ENCODE measurements at regions not wholly inside any gene's neighbourhood (a gene's known extent, or its start where the extent isn't known, plus 50 kb on each side); places are given as distances from the start of the nearest gene placed in this dataset.

DNA sequence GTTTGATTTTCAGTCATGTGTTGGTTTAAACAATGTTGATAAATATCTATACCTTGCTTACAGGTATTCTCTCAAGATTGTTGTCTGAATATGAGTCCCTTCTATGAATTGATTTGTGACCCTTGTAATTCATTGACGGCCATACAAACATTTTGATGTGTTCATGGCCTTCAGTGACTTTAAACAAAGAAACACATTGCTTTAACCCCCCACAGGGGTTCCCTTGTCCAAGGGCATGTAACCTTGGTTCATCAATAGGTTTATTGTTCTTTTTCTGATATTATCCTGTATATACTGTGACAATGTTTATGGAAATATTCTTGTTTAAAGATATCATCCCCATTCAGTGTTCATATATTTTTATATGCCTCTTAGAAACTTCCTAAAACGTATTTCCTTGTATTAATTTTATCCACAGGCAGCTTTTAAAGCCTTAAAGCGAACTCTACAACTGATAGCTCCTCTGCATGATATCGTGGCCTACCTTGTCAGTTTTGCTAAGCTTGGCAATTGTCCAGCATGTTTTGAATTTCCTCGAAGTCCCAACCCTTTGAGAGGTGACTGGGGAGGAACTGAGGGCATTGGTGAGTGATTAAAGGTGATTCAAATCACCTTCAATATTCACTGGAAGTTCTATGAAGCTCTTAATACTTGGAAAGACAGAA is 87.0 kb downstream of the CD164 start:
- DNase-seq, result no peak

DNA sequence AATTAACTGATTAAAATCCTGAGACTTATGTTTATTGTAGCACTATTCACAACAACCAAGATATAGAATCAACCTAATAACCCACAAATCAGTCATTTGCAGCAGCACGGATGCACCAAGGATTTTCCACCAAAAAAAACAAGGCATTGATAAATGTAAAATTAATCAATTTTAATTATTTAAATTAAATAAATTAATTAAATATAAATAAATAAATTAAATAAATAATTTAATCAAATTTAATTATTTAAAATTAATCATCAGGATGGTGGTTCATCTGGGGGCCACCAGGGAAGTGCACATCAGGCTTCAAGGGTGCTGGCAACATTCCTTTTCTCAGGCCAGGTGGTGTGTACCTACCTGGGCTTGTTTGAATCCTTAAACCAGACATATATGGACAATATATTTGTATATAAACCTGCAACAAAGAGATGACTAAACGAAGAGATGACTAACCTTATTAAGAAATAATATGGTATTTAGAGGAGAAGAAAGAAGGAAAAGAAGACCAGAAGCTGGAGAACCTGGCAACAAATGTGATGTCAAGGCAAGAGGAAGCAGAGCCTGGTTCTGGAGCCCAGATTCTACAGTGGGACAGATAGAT is 89.2 kb downstream of the CD164 start:
- no peak for DNase-seq

DNA sequence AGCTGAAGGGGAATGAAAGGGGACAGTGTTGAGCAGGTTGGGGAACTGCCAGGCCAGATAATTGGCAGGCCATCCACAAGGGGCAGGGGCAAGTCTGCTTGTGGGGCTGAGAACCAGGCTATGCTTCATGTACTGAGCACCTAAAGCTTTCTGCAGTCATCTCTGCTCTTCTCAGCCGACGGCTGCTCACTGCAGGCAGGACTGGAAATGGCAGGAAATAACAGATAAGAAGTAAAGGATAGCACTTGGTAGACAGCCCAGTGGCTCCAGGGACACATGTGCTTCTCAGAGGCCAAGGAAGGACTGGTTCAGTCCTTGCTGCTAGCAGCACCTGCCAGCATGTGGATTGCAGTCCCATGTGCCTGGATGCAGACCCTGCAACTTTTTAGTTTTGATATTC is 89.8 kb downstream of the CD164 start:
- no peak for DNase-seq

DNA sequence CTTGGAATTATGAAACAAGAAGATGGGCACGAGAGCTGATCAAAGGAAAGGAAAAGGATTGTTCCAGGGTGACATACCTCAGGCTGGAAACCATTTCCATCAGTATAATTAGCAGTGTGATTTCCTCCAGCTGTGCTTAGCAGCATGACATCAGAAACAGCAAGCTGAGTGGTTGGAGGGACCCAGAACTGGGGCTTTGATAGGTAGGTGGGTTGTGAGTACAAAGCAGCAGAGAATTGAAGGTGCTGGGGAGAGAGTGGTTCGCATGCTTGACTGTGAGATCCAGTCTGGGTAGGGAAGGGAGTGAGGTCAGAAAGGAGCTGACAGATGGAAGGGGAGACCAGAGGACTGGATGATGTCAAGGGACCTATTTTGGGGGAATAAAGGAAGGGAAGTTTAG is 90.4 kb downstream of the CD164 start:
- no peak for DNase-seq

DNA sequence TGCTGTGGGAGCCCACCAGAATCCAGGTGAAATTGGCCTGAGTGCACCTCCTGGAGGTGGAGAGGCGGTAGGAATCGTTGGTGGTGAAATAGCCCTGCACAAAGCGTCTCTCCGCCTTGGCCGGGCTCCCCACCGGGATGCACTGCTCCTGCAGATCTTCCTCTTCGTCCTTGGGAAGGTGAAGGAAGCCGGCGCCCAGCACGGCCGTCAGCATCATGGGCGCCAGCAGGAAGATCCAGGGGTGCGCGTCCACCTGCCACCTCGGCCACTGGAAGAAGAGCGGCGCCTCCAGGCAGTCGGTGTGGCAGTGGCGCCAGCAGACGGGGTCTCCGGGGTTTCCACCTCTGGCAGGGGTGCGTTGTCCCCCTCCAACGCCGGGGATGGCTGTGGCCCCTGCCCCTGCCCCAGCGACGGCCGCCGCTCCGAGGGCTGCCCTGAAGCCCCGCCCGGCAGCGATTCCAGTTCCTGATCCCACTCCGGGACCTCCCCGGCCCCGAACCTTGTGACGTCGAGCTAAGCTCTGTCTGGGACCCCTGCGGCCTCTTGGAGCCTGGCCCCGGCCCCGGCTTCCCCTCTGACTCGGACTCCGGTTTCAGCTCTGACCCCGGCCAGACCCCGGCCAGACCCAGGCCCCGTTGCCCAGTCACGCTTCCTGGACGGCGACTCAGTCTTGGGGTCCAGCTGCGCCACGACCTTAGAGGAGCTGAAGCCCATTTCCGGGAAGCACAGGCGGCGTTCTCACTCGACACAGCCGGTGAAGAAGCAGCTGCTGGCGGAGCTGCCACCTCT is 91.9 kb downstream of the CD164 start:
- no peak for DNase-seq

DNA sequence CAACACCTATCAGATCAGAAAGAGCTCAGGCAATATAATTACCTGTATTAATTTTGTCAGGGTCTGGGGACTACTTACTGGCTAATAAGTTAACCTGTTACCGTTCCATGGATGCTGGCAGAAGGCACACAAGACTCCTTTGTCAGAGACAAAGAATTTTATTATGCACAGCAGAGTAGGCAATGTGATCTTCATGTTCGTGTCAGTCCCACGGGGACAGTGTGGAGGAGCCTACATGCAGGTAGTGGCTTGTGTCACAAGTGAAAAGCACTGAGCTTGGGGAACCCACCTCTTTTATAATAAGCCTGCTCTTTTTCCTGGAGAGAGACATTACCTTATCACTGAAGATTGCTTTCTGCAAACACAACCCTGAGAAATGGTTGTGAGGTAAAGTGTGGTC is 96.9 kb downstream of the CD164 start:
- no peak for DNase-seq

DNA sequence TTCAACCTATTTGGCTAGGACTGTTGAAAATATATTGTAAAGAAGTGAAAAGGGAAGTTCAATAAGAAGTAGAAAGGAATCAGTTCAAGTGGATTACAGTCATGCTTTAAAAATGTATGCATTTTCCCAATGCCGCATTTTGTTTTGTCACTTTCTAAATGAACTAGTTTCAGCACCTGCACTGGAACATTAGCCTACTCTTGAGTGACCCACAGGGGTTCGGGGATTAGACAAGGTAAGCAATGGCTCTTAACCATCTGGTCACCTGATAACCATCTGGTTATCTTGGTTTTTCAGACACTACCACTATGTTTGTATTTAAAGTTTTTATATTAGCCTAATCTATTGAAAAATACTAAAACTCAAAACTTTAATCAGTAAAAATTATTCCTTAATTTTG is 97.6 kb downstream of the CD164 start:
- no peak for DNase-seq

DNA sequence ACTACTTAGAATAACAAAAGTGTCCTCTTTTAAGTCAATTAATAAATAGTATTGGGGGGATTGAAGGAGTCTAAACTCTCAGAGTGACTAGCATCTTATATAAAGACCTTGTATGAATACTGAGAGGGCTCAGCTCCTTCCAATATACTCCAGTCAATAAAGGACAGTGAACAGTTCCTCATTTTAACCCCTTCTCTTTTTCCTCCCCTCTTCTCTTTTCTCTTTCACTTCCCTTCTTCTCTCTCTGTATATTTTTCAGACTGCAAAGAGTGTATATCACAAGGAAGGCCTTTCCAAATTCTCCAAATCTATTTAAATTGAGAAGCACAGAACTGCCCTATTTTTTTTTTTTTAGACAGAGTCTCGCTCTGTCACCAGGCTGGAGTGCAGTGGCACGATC is 99.5 kb downstream of the CD164 start:
- DNase-seq, result no peak

DNA sequence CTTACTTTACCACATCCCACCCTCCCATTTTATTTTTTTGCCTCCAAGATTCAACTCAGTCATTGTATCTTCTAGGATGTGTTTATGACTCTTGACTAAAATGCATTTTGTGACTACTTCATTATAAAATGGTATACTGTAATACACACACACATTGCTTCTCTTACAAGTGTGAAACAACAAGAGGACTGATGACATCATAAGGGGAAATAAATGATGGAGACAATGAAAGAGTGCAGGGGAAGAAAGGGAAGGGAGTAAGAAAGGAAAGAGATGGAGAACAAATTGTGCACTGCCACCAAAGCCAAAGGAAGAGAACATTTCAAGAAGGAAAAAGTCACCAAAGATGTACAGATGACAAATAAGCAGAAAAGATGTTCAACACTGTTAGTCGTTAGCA is 102.6 kb downstream of the CD164 start:
- DNase-seq, result no peak

DNA sequence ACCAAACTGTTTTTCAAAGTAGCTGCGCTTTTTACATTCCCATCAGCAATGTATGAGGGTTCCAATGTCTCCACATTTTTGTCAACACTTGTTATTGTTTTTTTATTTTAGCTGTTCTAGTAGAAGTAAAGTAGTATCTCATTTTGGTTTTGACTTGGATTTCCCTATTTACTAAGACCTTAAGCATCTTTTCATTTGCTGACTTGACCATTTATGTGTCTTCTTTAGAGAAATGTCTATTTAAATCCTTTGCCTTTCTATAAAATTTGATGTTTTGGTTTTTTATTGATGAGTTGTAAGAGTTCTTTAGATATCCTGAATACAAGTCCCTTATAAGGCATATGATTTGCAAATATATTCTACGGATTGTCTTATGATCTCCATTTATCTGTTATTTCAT is 110.6 kb downstream of the CD164 start:
- DNase-seq, result no peak

DNA sequence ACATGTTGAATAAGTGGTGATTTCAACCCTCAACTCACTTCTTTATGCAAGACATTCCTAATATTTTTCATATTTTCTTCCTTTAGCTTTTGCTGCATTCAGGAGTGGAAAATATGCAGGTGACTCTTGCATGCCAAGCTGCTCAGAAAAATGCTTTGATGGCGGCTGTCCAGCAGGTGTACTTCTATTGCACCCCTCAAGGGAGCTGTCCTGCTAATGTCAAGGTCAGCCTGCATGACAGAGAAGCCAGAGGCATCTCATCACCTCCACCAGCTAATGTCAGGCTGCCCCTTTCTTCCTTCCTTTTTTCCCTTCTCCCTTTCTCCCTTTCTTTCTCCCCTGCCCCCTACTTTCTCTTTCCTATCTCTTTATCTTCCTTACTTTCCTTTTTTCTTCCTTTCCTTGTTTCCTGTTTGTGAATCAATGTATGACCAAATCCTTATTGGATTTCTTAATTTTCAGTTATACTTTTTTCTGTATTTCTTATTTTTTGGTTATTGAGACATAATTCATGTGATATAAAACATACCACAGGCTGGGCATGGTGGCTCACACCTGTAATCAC is 112.2 kb downstream of the CD164 start:
- no peak for DNase-seq

DNA sequence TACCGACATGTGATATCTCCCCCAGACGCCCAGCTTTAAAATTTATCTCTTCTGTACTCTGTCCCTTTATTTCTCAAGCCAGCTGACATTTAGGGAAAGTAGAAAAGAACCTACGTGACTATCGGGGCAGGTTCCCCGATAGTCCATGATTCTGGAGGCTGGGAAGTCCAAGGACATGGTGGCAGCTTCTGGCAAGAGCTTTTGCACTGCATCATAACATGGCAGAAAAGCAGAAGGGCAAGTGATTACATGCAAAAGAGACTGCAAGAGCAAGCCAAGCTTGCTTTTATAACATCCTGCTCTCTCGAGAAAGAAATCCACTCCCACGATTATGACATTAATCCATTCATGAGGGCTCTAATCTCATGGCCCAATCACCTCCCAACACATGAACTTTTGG is 113.2 kb downstream of the CD164 start:
- DNase-seq, result no peak

DNA sequence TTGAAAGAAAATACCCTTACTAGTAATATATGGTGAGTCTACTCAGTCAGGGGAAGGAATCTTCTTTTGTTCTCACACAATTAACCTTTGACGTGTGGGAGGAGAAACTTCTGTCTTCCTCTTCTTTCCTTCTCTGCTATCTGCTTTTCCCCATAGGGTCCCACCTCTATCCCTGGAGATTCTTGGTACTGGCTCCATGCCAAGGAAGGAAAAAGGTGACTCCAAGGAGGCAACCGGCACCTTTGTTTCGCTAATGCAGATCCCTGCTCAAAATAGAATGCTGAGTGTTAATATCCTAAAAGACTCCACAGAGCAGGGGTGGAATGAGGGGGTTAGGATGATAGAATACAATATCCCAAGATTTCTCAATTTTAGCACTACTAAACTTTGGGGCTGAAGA is 116.7 kb downstream of the CD164 start:
- no peak for DNase-seq

DNA sequence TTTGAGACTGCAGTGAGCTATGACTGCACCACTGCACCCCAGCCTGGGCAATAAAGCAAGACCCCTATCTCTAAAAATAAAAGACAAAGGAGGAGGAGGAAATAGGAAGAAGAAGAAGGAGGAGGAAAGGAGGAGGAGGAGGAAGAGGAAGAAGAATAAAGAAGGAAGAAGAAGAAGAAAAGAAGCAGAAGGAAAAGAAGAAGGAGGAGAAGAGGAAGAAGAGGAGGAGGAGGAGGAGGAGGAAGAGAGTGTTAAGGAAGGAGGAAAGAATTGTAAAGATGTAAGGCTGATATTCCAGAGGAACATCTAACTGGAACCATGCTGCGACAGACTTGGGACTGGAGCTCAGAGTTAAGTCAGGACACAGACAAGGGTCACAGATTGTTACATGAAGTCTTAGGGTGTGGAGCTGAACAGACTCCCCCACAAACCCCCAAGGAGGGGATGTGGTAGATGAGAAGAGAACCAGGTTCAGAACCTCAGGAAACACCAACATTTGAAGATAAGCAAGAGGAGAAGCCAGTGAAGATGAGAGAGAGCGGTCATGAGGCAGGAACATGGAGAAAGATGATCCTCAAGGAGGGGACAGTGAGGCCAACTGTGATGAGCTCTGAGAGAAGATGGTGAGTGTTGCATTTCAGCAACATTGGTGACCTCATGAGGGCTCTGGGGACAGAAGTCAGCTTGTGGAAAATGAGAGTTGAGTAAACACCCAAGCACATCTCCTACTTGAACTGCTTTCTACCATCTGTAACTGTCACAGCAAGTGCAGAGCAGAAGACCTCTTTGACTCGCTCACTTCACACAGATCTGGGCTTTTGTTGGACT is 118.2 kb downstream of the CD164 start:
- DNase-seq, result no peak

DNA sequence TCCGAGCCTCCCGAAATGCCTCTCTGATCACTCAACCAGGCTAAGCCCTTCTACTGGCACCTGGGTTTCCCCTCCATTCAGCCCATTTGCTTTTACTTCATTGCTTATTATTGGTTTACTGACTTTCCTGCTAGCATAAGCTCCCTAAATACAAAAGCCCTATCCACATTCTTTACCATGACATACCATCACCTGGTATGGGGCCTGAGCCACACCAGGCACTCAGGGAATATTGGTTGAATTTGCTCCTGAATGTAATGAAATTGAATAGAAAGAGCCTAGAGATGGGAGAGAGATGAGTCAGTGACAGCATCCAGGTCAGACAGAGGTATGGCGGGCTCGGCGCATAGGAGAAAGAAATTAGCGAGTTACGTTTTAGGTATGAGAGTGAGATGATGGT is 120.0 kb downstream of the CD164 start:
- DNase-seq, result no peak

DNA sequence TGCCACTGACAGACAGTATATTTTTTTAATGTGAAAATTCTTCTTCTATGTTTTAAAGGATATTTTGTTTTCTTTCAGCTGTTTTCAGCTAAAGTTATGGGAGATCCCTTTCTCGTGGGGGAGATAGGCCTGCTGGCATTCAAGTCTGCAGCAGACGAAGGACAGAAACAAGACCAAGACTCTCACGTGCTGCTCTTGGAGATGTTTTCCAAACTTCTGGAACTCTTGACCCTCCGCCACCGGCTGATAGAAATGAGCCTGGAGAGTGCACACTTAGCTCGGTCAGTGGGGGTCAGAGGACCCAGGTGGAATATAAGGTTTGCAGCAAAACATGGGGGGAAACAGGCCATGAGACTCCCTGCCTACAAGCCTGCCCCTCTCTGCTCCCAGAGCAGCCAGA is 120.5 kb downstream of the CD164 start:
- DNase-seq, result no peak

DNA sequence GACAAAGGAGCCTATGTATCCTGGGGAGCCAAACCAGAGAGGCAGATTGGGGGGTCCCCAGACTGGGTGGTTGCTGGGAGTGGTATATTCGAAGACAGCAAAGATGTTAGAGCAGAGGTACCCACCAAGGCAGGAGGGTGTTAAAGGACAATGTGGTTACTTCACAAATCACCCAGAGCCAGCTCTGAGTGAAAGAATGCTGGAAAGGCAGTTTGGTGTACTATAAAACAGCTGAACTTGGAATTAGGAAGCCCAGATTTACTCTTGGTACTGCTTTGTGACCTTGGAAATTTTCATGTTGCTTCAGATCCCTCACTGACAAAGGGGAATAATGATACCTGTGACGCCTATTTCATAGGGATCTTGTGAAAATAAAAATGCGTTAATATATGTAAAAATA is 121.6 kb downstream of the CD164 start:
- no peak for DNase-seq

DNA sequence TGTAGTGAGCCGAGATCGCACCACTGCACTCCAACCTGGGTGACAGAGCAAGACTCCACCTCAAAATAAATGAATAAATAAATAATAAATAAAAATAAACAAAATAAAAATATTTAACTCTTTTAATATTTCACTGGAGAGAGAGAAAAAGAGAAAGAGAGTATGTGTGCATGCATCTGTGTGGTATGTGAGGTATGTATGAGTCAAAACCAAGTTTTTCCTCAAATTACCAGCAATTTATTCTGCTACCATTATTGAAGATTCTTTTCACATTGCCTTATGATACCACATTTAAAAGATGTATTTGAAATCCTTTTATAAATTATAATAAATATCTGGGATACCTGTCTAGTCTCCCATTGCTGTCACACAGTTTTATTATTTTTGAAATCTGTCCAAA is 122.1 kb downstream of the CD164 start:
- no peak for DNase-seq

DNA sequence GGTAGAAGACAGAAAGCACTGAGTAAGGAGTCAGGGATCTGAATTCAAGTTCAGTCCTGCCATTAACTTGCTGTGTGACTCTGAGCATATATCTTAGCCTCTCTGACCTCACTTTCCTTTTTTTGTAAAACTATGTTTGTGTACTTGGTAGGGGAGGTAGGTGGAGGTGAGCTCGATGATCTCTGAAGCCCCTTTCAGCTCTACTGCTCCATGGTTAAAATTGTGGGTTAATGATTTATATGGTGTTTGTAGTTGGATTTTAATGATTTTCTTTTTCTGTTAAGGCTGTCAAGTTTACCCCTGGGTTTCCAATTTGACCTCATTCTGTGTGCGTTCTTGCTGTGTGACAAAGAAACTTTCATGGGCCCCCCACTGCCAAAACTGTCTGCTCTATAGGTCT is 124.1 kb downstream of the CD164 start:
- no peak for DNase-seq

DNA sequence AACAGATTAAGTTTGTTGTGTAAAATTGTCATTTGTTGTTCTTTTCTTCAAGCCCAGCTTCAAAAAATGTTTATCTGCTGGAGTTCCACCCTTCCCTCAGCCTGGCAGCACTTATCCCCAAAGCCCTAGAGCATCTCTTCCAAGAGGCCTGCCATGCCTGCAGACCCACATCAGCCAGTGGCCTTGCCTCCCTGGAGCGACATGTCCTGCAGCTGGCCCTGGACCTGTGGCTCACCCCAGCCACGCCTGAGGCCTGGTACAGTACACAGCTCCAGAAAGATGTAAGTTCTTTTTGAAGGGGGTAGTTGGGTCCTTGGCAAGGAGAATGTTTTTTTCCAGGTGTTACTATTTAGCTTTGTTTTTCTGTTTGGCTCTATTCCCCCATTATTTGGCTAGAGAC is 124.8 kb downstream of the CD164 start:
- no peak for DNase-seq

DNA sequence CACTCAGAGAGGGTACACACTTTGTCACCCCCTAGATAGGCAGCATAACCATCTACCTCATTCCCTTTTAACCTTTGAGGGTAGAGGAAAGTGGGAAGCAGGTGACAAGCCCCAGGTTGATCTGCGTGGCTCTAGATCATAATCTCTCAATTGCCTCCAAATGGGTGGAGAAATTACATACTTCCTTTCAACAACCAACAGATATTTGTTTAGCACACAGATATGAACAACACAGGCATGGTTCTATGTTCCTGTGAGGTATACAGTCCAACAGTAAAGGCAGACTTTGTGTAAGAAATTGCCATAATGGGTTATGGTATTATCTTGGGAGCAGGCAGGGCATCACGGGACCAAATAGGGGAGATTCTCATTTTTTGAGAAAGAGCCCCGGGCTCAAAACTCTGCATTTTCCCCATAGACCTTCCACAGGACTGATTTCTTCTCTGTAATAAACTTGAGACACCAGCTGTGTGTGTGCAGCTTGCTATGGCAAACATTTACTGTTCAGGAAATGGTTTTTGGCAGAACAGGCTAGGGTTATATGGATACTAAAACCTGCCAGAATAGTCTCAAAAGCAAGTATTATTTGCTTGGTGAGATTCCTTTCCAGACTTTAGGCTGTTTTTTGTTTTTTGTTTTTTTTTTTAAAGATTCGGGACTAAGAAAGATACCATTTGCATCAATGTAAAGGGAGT is 126.2 kb downstream of the CD164 start:
- no peak for DNase-seq

DNA sequence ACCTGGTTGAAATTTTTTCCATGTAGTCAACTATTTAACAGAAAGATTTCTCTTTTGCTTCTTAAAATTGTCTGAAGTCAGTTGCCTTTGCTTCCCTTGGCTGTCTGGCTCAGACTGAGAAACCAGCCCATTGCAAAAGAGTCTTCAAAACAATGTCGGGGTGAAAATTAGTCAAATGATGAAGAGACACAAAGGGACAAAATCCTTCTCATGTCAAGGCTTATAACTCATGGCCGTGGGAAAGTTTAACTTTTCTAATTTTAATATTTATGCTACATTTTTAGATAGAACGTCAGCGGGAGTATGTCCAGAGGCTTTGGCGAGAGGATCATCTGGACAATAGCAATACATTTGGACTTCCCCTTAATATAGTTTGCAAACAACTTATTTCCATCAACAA is 127.2 kb downstream of the CD164 start:
- no peak for DNase-seq

DNA sequence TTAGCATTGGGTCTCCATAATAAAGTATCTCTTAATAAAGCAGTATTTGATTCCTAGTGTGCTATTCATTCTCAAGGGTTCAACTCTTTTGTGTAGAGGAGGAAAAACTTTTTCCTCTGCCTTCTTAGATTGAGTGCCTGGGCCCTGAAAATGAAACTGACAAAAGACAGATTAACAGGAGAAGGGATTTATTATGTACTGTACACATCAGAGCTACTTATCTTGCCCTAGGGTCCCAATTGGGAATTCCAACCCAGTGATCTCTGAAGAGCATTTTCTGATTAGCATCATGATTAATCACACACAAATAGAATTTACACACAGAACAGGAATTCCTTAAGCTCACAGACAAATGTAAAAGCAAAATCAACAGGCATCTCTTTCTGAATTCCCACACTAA is 128.9 kb downstream of the CD164 start:
- no peak for DNase-seq
